B cell (primary cell): ENCODE measurements at regions not wholly inside any gene's neighbourhood (a gene's known extent, or its start where the extent isn't known, plus 50 kb on each side); places are given as distances from the start of the nearest gene placed in this dataset.

Experiments used
- ATAC-seq: fragments of 200-7000 bp; cut with Tn5 transposase; one replicate; pipeline ENCODE4 v1.10.0; 2021; ENCODE audit warnings: low read depth, mild to moderate bottlenecking, moderate number of reproducible peaks, moderate library complexity
- CTCF ChIA-PET: fragments of 350-600 bp; sonication (Branson Sonifier 250); formaldehyde crosslinking; loops from one replicate; lab custom pipeline; 2021; ENCODE audit warnings: antibody characterized with exemption, inconsistent platforms; lab: Charles Lee
- POLR2A ChIA-PET: fragments of 350-600 bp; sonication (Branson Sonifier 250); formaldehyde crosslinking; loops from one replicate; lab custom pipeline; 2021; ENCODE audit warnings: antibody characterized with exemption; lab: Charles Lee
- DNase-seq: peaks from one replicate; pipeline ENCODE4 v3.0.0; 2013
- H2AFZ ChIP-seq: 2 replicates; pipeline ENCODE4 v1.6.1; 2012; ENCODE audit warnings: mild to moderate bottlenecking, low read depth, low read length; ENCODE audit not compliant: insufficient read depth, poor library complexity, severe bottlenecking
- H3K27ac ChIP-seq, 2 donors: 1 replicate in 1 of 2; 2 replicates in 1 of 2; pipeline ENCODE4 v1.5.1; 2012 to 2013; ENCODE audit warnings: low read length in 2 of 2, mild to moderate bottlenecking in 2 of 2, moderate library complexity in 1 of 2
- H3K27me3 ChIP-seq, 4 experiments: fragments of 200-600 bp in 1 of 4; sonication (generic) in 1 of 4; replicated peaks in 1 of 4; 1 replicate in 2 of 4; 2 replicates in 2 of 4; pipeline versions ENCODE4 v1.6.1 to v1.7.0; 2013 to 2016; ENCODE audit warnings: low read length in 3 of 4, mild to moderate bottlenecking in 2 of 4, mixed read lengths in 1 of 4, moderate library complexity in 1 of 4; ENCODE audit not compliant: insufficient read depth in 4 of 4, control insufficient read depth in 3 of 4; ENCODE audit errors: control extremely low read depth in 1 of 4
- H3K36me3 ChIP-seq, 2 experiments: replicated peaks in 1 of 2; 1 replicate in 1 of 2; 2 replicates in 1 of 2; pipeline versions ENCODE4 v1.6.1 to v1.7.1; 2013; ENCODE audit warnings: low read length in 1 of 2; ENCODE audit not compliant: insufficient read depth in 2 of 2, control insufficient read depth in 1 of 2; ENCODE audit errors: control extremely low read depth in 1 of 2, extremely low read depth in 1 of 2
- H3K4me1 ChIP-seq, 2 donors: fragments of 200-600 bp in 1 of 2; sonication (generic) in 1 of 2; 1 replicate in 1 of 2; 2 replicates in 1 of 2; pipeline versions ENCODE4 v1.5.1 to v1.6.1; 2013 to 2017; ENCODE audit warnings: low read length in 2 of 2; ENCODE audit not compliant: control insufficient read depth in 2 of 2, insufficient read depth in 2 of 2
- H3K4me2 ChIP-seq: replicated peaks from 2 replicates; pipeline ENCODE3; 2012; ENCODE audit warnings: mild to moderate bottlenecking, low read depth, low read length; ENCODE audit not compliant: poor library complexity, severe bottlenecking
- H3K4me3 ChIP-seq, 5 experiments: fragments of 200-600 bp in 1 of 5; sonication (generic) in 1 of 5; 1 replicate in 3 of 5; 2 replicates in 2 of 5; pipeline versions ENCODE4 v1.5.1 to v1.7.0; 2011 to 2016; ENCODE audit warnings: low read length in 4 of 5, mild to moderate bottlenecking in 4 of 5, low read depth in 2 of 5, control low read depth in 1 of 5, moderate library complexity in 1 of 5; ENCODE audit not compliant: insufficient read depth in 1 of 5; ENCODE audit errors: control extremely low read depth in 1 of 5, extremely low read depth in 1 of 5
- H3K79me2 ChIP-seq: fragments of 200-600 bp; sonication (generic); one replicate; pipeline ENCODE4 v1.6.0; 2016; ENCODE audit warnings: low read length; ENCODE audit not compliant: control insufficient read depth, insufficient read depth
- H3K9ac ChIP-seq: fragments of 200-600 bp; sonication (generic); 2 replicates; pipeline ENCODE4 v1.6.1; 2017; ENCODE audit warnings: mild to moderate bottlenecking, low read length, moderate library complexity
- H3K9me3 ChIP-seq, 3 donors: one replicate each; pipeline versions ENCODE4 v1.6.1 to v1.7.1; 2013; ENCODE audit warnings: low read length in 2 of 3; ENCODE audit not compliant: control insufficient read depth in 2 of 3, insufficient read depth in 1 of 3; ENCODE audit errors: control extremely low read depth in 1 of 3
- H4K20me1 ChIP-seq: 2 replicates; pipeline ENCODE4 v1.6.0; 2012; ENCODE audit warnings: mild to moderate bottlenecking, low read length; ENCODE audit not compliant: insufficient read depth, control insufficient read depth, poor library complexity, severe bottlenecking
- H3K27ac Mint-ChIP-seq: one replicate; pipeline ENCODE4 v1.8.0; 2021; ENCODE audit warnings: mixed read lengths
- H3K27me3 Mint-ChIP-seq: one replicate; pipeline ENCODE4 v1.8.0; 2021; ENCODE audit warnings: mixed read lengths
- H3K4me1 Mint-ChIP-seq: one replicate; pipeline ENCODE4 v1.8.0; 2021; ENCODE audit warnings: mixed read lengths
- H3K4me3 Mint-ChIP-seq: one replicate; pipeline ENCODE4 v1.8.0; 2021; ENCODE audit warnings: mixed read lengths
- H3K9me3 Mint-ChIP-seq: one replicate; pipeline ENCODE4 v1.8.0; 2022; ENCODE audit warnings: mixed read lengths; ENCODE audit not compliant: insufficient read depth
- CTCF ChIP-seq: fragments of 200-600 bp; IDR thresholded peaks from one replicate; pipeline ENCODE4 v1.8.0; 2022; ENCODE audit warnings: antibody characterized with exemption, mild to moderate bottlenecking
- EZH2 ChIP-seq: IDR thresholded peaks from 2 replicates; pipeline ENCODE4 v1.6.1; 2012; ENCODE audit warnings: borderline replicate concordance, low read depth, mild to moderate bottlenecking, moderate library complexity, low read length; ENCODE audit not compliant: insufficient read depth, poor library complexity, severe bottlenecking
- WGBS: methylation state at CpG from one replicate; pipeline ENCODE4 v1.1.5; 2013; ENCODE audit warnings: missing lambda C conversion rate; ENCODE audit not compliant: insufficient coverage; 5-methylcytosine and 5-hydroxymethylcytosine counted together
- intact Hi-C: fragments of 100-400 bp; cut with micrococcal nuclease; formaldehyde crosslinking; loops from one replicate; pipeline ENCODE4 v1.10.0; 2022

DNA sequence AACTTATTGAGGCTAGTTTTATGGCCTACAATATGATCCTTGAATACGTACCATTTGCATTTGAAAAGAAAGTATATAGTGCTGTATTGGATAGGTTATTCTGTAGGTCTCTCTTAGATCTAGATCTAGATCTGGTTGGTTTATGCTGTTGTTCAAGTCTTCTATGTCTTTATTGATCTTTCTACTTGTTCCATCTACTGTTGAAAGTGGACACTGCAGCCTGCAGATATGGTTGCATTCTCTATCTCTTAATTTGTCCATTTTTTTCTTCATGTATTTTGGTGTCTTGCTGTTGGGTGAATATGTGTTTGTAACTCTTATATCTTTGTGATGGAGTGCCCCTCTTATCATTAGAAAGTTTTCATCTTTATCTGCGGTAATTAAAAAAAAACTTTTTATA lies 139.4 kb upstream of the PCDH15 start:
- no peak overlapping the region for H3K27ac ChIP-seq
- ATAC-seq (no peak), DNase-seq (no peak)
- ChIA-PET CTCF (no interaction called here), POLR2A (no interaction called here)
- no peaks in the 10 kb centered on the region for H4K20me1 ChIP-seq
- H3K9me3 Mint-ChIP-seq = peaks cover 1% of the 10 kb centered on the region
- no peaks in the 10 kb centered on the region for H3K27me3 Mint-ChIP-seq
- H3K4me2 ChIP-seq = no peak overlapping the region
- H3K9me3 ChIP-seq = no peaks in the 10 kb centered on the region
- no peak overlapping the region for H3K27ac Mint-ChIP-seq
- no peaks in the 10 kb centered on the region for H3K36me3 ChIP-seq
- WGBS = no CpG with 5 or more reads among the region's 2 CpGs
- no peaks in the 10 kb centered on the region for H3K79me2 ChIP-seq
- no peaks in the 10 kb centered on the region for H3K4me1 Mint-ChIP-seq
- H3K9ac ChIP-seq = no peak overlapping the region
- no peaks in the 10 kb centered on the region for H3K4me1 ChIP-seq
- no peak overlapping the region for H3K4me3 Mint-ChIP-seq
- TF ChIP-seq CTCF = no peak
- no peak for TF ChIP-seq EZH2
- intact Hi-C loops = no loop called here
- no peak overlapping the region for H2AFZ ChIP-seq
- H3K27me3 ChIP-seq = no peaks in the 10 kb centered on the region
- no peak overlapping the region for H3K4me3 ChIP-seq

- WGBS = 67% methylated on average over 1 of the region's 1 CpG
- Mint-ChIP-seq H3K4me1 (no peaks in the 10 kb centered on the region), H3K4me3 (no peak overlapping the region), H3K27ac (no peak overlapping the region), H3K27me3 (no peaks in the 10 kb centered on the region), H3K9me3 (peaks cover 12% of the 10 kb centered on the region)
- H2AFZ ChIP-seq = no peak overlapping the region
- POLR2A ChIA-PET = no interaction called here
- no peaks in the 10 kb centered on the region for H3K27me3 ChIP-seq
- intact Hi-C loops = no loop called here
- H3K4me3 ChIP-seq = no peak overlapping the region
- no peak overlapping the region for H3K27ac ChIP-seq
- no peaks in the 10 kb centered on the region for H3K79me2 ChIP-seq
- no peaks in the 10 kb centered on the region for H3K36me3 ChIP-seq
- peaks cover 0 to 18% (median 0%) of the 10 kb centered on the region in 3 donors for H3K9me3 ChIP-seq
- TF ChIP-seq CTCF = no peak
- TF ChIP-seq EZH2 = no peak
- H3K4me1 ChIP-seq = no peaks in the 10 kb centered on the region
- no peak overlapping the region for H3K4me2 ChIP-seq
- DNase-seq (no peak), ATAC-seq (no peak)
- no peaks in the 10 kb centered on the region for H4K20me1 ChIP-seq
- CTCF ChIA-PET = no interaction called here
- H3K9ac ChIP-seq = no peak overlapping the region
These were observed 113.0 kb upstream of the PCDH15 start for GRCh38 chr10:54914049-54914448.
